HepG2 (cell line): ENCODE measurements at regions not wholly inside any gene's neighbourhood (a gene's known extent, or its start where the extent isn't known, plus 50 kb on each side); places are given as distances from the start of the nearest gene placed in this dataset.

Experiments used
- AKNA ChIP-seq: sonication (generic); formaldehyde crosslinking; IDR thresholded peaks from 2 replicates; pipeline ENCODE4 v1.4.0; 2020; ENCODE audit warnings: missing genetic modification reagents, borderline replicate concordance
- ARID3A ChIP-seq: IDR thresholded peaks from 2 replicates; pipeline ENCODE4 v1.6.1; 2012; ENCODE audit warnings: low read depth, low read length, improper control_type of control experiment
- ARNTL ChIP-seq: sonication (generic); formaldehyde crosslinking; IDR thresholded peaks from 2 replicates; pipeline ENCODE4 v1.4.0; 2020; ENCODE audit warnings: mild to moderate bottlenecking, missing genetic modification reagents
- CEBPB ChIP-seq: IDR thresholded peaks from 2 replicates; pipeline ENCODE4 v1.6.1; 2011; ENCODE audit warnings: low read depth, low read length, improper control_type of control experiment, borderline replicate concordance
- ELF3 ChIP-seq: IDR thresholded peaks from 2 replicates; pipeline ENCODE4 v1.6.1; 2016; ENCODE audit warnings: missing genetic modification reagents, missing compliant biosample characterization
- FOXA3 ChIP-seq: IDR thresholded peaks from 2 replicates; pipeline ENCODE4 v1.6.1; 2016; ENCODE audit warnings: missing genetic modification reagents, missing compliant biosample characterization
- FOXJ3 ChIP-seq: sonication (generic); formaldehyde crosslinking; IDR thresholded peaks from 2 replicates; pipeline ENCODE4 v1.4.0; 2020; ENCODE audit warnings: missing genetic modification reagents, mild to moderate bottlenecking, borderline replicate concordance
- FOXP1 ChIP-seq, 2 experiments: fragments of 450-650 bp in 1 of 2; IDR thresholded peaks; 2 replicates each; pipeline ENCODE4 v1.6.1; 2017 to 2018; ENCODE audit warnings: antibody characterized with exemption in 1 of 2
- GZF1 ChIP-seq: sonication (generic); formaldehyde crosslinking; IDR thresholded peaks from 2 replicates; pipeline ENCODE4 v1.5.1; 2020; ENCODE audit warnings: mild to moderate bottlenecking, missing genetic modification reagents
- HMG20A ChIP-seq: IDR thresholded peaks from 2 replicates; pipeline ENCODE4 v1.6.1; 2016; ENCODE audit warnings: borderline replicate concordance
- REST ChIP-seq, 2 experiments: IDR thresholded peaks; 2 replicates each; pipeline ENCODE4 v1.6.1; 2011 to 2012; ENCODE audit warnings: low read length in 2 of 2, borderline replicate concordance in 1 of 2, low read depth in 1 of 2, mild to moderate bottlenecking in 1 of 2, moderate library complexity in 1 of 2
- TCF7 ChIP-seq: sonication (generic); IDR thresholded peaks from 2 replicates; pipeline ENCODE4 v1.6.1; 2016; ENCODE audit warnings: antibody characterized with exemption, low read depth
- TEF ChIP-seq: sonication (generic); formaldehyde crosslinking; IDR thresholded peaks from 2 replicates; pipeline ENCODE4 v1.5.0; 2020; ENCODE audit warnings: missing genetic modification reagents
- THAP8 ChIP-seq: sonication (generic); formaldehyde crosslinking; IDR thresholded peaks from 2 replicates; pipeline ENCODE4 v1.5.1; 2020; ENCODE audit warnings: missing genetic modification reagents, mild to moderate bottlenecking, borderline replicate concordance
- ZNF30 ChIP-seq: sonication (generic); formaldehyde crosslinking; IDR thresholded peaks from 2 replicates; pipeline ENCODE4 v1.5.0; 2020; ENCODE audit warnings: mild to moderate bottlenecking, missing genetic modification reagents
- ZNF704 ChIP-seq: sonication (generic); formaldehyde crosslinking; IDR thresholded peaks from 2 replicates; pipeline ENCODE4 v1.8.1; 2023; ENCODE audit warnings: mild to moderate bottlenecking, inconsistent platforms, moderate library complexity, missing genetic modification reagents, borderline replicate concordance

- no peak for TF ChIP-seq REST (IDR thresholded peaks at IDR 0.05; ENCODE audit: borderline replicate concordance in 1 of 2, low read depth in 1 of 2, low read length in 2 of 2)
- TF ChIP-seq ZNF704 (CRISPR knock-in tag), result no peak
- peak; percentile 76; the same call in 1 of the 2 replicates for TF ChIP-seq CEBPB
- no peak for TF ChIP-seq THAP8 (CRISPR knock-in tag)
- TF ChIP-seq GZF1 (CRISPR knock-in tag), result no peak
- TF ChIP-seq ARNTL (CRISPR knock-in tag), result no peak
- TF ChIP-seq ZNF30 (CRISPR knock-in tag), result no peak
- TF ChIP-seq FOXA3, result peak; percentile 68
- peak; percentile 52; the same call in 1 of the 2 replicates for TF ChIP-seq HMG20A
- TF ChIP-seq TCF7, result peak; percentile 68
- no peak for TF ChIP-seq FOXP1 (IDR thresholded peaks at IDR 0.05)
- peak; percentile 57; the same call in 1 of the 2 replicates for TF ChIP-seq FOXP1 (CRISPR knock-in tag; IDR thresholded peaks at IDR 0.05)
- peak; percentile 66; the same call in 1 of the 2 replicates for TF ChIP-seq ELF3 (CRISPR knock-in tag)
- TF ChIP-seq AKNA (CRISPR knock-in tag), result no peak
- peak; percentile 89; the same call in 1 of the 2 replicates for TF ChIP-seq FOXJ3 (CRISPR knock-in tag)
- peak; percentile 23 for TF ChIP-seq ARID3A
- TF ChIP-seq TEF, result 0 out of 2 replicates have a peak, but pooled peaks have one; percentile 10
Observed at GRCh38 chr3:30347679-30348216, 258.7 kb upstream of the TGFBR2 start (continued).
